ENCODE measurements at regions not wholly inside any gene's neighbourhood (a gene's known extent, or its start where the extent isn't known, plus 50 kb on each side); places are given as distances from the start of the nearest gene placed in this dataset.

GRCh38 chr20:47957135-47957534, 171.9 kb upstream of the SULF2 start:
- no peaks in the 10 kb centered on the region for H3K36me3 Mint-ChIP-seq
- H3K9me3 ChIP-seq (replicated peaks in 1 of 2; ENCODE audit: control insufficient read depth in 1 of 2, insufficient read depth in 1 of 2, low read length in 2 of 2): no peaks in the 10 kb centered on the region
- H3K4me1 Mint-ChIP-seq: peaks cover 2% of the 10 kb centered on the region
- no peak overlapping the region for H3K27ac Mint-ChIP-seq
- 91% methylated on average over 11 of the region's 11 CpGs for WGBS (ENCODE audit: insufficient coverage)
- H4K20me1 ChIP-seq (ENCODE audit: insufficient read depth, low read length): no peaks in the 10 kb centered on the region
- TF ChIP-seq CTCF (IDR thresholded peaks at IDR 0.05): no peak
- H3K4me1 ChIP-seq (ENCODE audit: control insufficient read depth in 1 of 2, insufficient read depth in 2 of 2, low read length in 2 of 2): no peaks in the 10 kb centered on the region
- no peak overlapping the region for H3K9ac ChIP-seq (ENCODE audit: insufficient read depth, low read length, poor library complexity, severe bottlenecking)
- H3K27me3 Mint-ChIP-seq (ENCODE audit: low read depth in 3 of 3): peaks cover 3 to 20% (median 5%) of the 10 kb centered on the region in 3 donors
- no peak overlapping the region for H3K4me3 Mint-ChIP-seq
- no peak overlapping the region for H2AFZ ChIP-seq (ENCODE audit: insufficient read depth, low read depth, low read length, poor library complexity, severe bottlenecking)
- H3K27me3 ChIP-seq (ENCODE audit: control insufficient read depth in 2 of 2, insufficient read depth in 2 of 2, low read length in 2 of 2): no peaks in the 10 kb centered on the region
- no peaks in the 10 kb centered on the region for H3K79me2 ChIP-seq (ENCODE audit: insufficient read depth, low read length)
- no peak overlapping the region for H3K4me3 ChIP-seq (replicated peaks in 1 of 3; ENCODE audit: low read depth in 2 of 3, low read length in 3 of 3)
- no peak overlapping the region for H3K27ac ChIP-seq (ENCODE audit: low read depth in 1 of 2, low read length in 2 of 2)
- intact Hi-C loops (cut with micrococcal nuclease): no loop called here
- no peak for DNase-seq
- peaks cover 0 to 5% (median 0%) of the 10 kb centered on the region in 7 donors for H3K9me3 Mint-ChIP-seq
- H3K36me3 ChIP-seq (replicated peaks in 1 of 2; ENCODE audit: control insufficient read depth in 1 of 2, insufficient read depth in 2 of 2, low read length in 2 of 2): no peaks in the 10 kb centered on the region
- H3K4me2 ChIP-seq (replicated peaks; ENCODE audit: extremely low read depth, low read length, poor library complexity, severe bottlenecking): no peak overlapping the region

DNA sequence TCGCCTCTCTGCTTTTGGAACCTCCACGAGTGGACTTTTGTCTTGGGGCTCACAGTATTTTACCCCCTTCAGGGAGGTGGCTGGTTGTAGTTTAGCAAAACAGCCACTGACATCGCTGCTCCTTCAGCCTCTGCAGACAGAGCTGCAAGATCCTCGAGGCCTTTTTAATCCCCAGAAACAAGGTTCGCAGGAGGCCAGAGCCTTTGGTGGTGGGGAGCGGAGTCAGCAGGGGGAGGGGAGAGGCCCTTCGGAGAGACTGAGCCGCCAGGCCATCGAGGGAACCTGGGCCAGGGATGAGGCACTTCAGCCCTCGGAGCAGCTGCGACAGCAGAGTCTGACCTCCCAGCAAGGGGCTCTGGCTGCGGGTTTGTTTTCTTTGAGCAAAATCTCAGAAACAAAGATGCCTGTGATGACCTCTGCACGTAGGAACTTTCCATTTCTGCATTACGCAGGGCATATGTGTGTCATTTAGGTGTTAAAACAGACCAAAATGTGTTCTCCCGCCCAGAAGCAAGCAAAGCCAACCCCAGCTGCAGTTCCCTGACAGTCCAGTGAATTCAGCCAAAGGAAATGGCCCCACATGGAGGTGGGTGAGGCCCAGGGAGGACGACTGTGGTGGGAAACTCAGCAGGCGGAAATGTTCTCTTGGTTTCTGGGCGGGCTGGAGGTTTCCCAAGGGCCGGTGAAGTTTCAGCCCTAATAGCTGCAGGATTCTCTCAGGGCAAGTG, 171.2 kb upstream of the SULF2 start:
- no peak overlapping the region for H2AFZ ChIP-seq (ENCODE audit: insufficient read depth, low read depth, low read length, poor library complexity, severe bottlenecking)
- H3K4me3 Mint-ChIP-seq: no peak overlapping the region
- peaks cover 0 to 5% (median 0%) of the 10 kb centered on the region in 7 donors for H3K9me3 Mint-ChIP-seq
- TF ChIP-seq CTCF (IDR thresholded peaks at IDR 0.05): no peak
- DNase-seq: no peak
- no peaks in the 10 kb centered on the region for H3K27me3 ChIP-seq (ENCODE audit: control insufficient read depth in 2 of 2, insufficient read depth in 2 of 2, low read length in 2 of 2)
- no peak overlapping the region for H3K4me2 ChIP-seq (replicated peaks; ENCODE audit: extremely low read depth, low read length, poor library complexity, severe bottlenecking)
- no peaks in the 10 kb centered on the region for H4K20me1 ChIP-seq (ENCODE audit: insufficient read depth, low read length)
- H3K36me3 ChIP-seq (replicated peaks in 1 of 2; ENCODE audit: control insufficient read depth in 1 of 2, insufficient read depth in 2 of 2, low read length in 2 of 2): no peaks in the 10 kb centered on the region
- no peak overlapping the region for H3K27ac Mint-ChIP-seq
- peaks cover 2% of the 10 kb centered on the region for H3K4me1 Mint-ChIP-seq
- H3K79me2 ChIP-seq (ENCODE audit: insufficient read depth, low read length): no peaks in the 10 kb centered on the region
- no peak overlapping the region for H3K27ac ChIP-seq (ENCODE audit: low read depth in 1 of 2, low read length in 2 of 2)
- H3K9me3 ChIP-seq (replicated peaks in 1 of 2; ENCODE audit: control insufficient read depth in 1 of 2, insufficient read depth in 1 of 2, low read length in 2 of 2): no peaks in the 10 kb centered on the region
- H3K4me1 ChIP-seq (ENCODE audit: control insufficient read depth in 1 of 2, insufficient read depth in 2 of 2, low read length in 2 of 2): no peaks in the 10 kb centered on the region
- no peak overlapping the region for H3K9ac ChIP-seq (ENCODE audit: insufficient read depth, low read length, poor library complexity, severe bottlenecking)
- H3K4me3 ChIP-seq (replicated peaks in 1 of 3; ENCODE audit: low read depth in 2 of 3, low read length in 3 of 3): no peak overlapping the region
- no peaks in the 10 kb centered on the region for H3K36me3 Mint-ChIP-seq
- H3K27me3 Mint-ChIP-seq (ENCODE audit: low read depth in 3 of 3): peaks cover 3 to 20% (median 3%) of the 10 kb centered on the region in 3 donors
- 89% methylated on average over 16 of the region's 19 CpGs for WGBS (ENCODE audit: insufficient coverage)
- intact Hi-C loops (cut with micrococcal nuclease): no loop called here

All from CD14-positive monocyte (primary cell).